Spinal cord (tissue), 9 donors: ENCODE measurements at regions not wholly inside any gene's neighbourhood (a gene's known extent, or its start where the extent isn't known, plus 50 kb on each side); places are given as distances from the start of the nearest gene placed in this dataset.

Source experiments
- DNase-seq, 6 donors: peaks; one replicate each; pipeline versions ENCODE4 v3.0.0 to v3.0.0-alpha.2; 2013 to 2015; ENCODE audit warnings: low spot score in 6 of 6, low read depth in 4 of 6
- H3K27ac ChIP-seq: one replicate; pipeline ENCODE4 v1.5.1; 2013; ENCODE audit warnings: low read depth, low read length, control low read depth
- H3K27me3 ChIP-seq: one replicate; pipeline ENCODE4 v1.6.1; 2013; ENCODE audit warnings: low read length; ENCODE audit not compliant: control insufficient read depth, insufficient read depth
- H3K36me3 ChIP-seq: one replicate; pipeline ENCODE4 v1.6.1; 2013; ENCODE audit warnings: low read length; ENCODE audit not compliant: control insufficient read depth, insufficient read depth
- H3K4me1 ChIP-seq: one replicate; pipeline ENCODE4 v1.6.1; 2013; ENCODE audit warnings: low read length; ENCODE audit not compliant: control insufficient read depth, insufficient read depth
- H3K4me3 ChIP-seq: one replicate; pipeline ENCODE4 v1.5.1; 2013; ENCODE audit warnings: low read depth, low read length, control low read depth
- H3K9me3 ChIP-seq: one replicate; pipeline ENCODE4 v1.6.1; 2013; ENCODE audit warnings: low read length; ENCODE audit not compliant: control insufficient read depth, insufficient read depth
- WGBS: methylation state at CpG from one replicate; pipeline ENCODE4 v1.1.5; 2013; ENCODE audit warnings: missing lambda C conversion rate; ENCODE audit not compliant: insufficient coverage; 5-methylcytosine and 5-hydroxymethylcytosine counted together
- donor health status: healthy.

- Histone ChIP-seq H3K27ac (no peak overlapping the region), H3K4me3 (no peak overlapping the region), H3K36me3 (no peaks in the 10 kb centered on the region), H3K9me3 (peaks cover 4% of the 10 kb centered on the region), H3K4me1 (peaks cover 4% of the 10 kb centered on the region), H3K27me3 (no peaks in the 10 kb centered on the region)
- WGBS: 91% methylated on average over 10 of the region's 12 CpGs
- no peak for DNase-seq
Observed at GRCh38 chr6:163892824-163893561, 478.5 kb downstream of the QKI start.

GRCh38 chr6:163889904-163890514 is 475.5 kb downstream of the QKI start:
- Histone ChIP-seq H3K4me3 (no peak overlapping the region), H3K36me3 (no peaks in the 10 kb centered on the region)
- no CpG with 5 or more reads among the region's 3 CpGs for WGBS

GRCh38 chr6:163888030-163888819 is 473.7 kb downstream of the QKI start:
- H3K4me1 ChIP-seq: no peaks in the 10 kb centered on the region
- no peak overlapping the region for H3K27ac ChIP-seq
- no peaks in the 10 kb centered on the region for H3K27me3 ChIP-seq
- H3K4me3 ChIP-seq: no peak overlapping the region
- peaks cover 13% of the 10 kb centered on the region for H3K9me3 ChIP-seq
- WGBS: no CpG with 5 or more reads among the region's 2 CpGs
- DNase-seq: no peak
- no peaks in the 10 kb centered on the region for H3K36me3 ChIP-seq

More at GRCh38 chr6:163889904-163890514, 475.5 kb downstream of the QKI start:
- DNase-seq: no peak
- Histone ChIP-seq H3K9me3 (peaks cover 6% of the 10 kb centered on the region), H3K27ac (no peak overlapping the region), H3K27me3 (no peaks in the 10 kb centered on the region), H3K4me1 (no peaks in the 10 kb centered on the region)

- H3K27me3 ChIP-seq: no peaks in the 10 kb centered on the region
- no peaks in the 10 kb centered on the region for H3K4me1 ChIP-seq
- peaks cover 13% of the 10 kb centered on the region for H3K9me3 ChIP-seq
- H3K36me3 ChIP-seq: no peaks in the 10 kb centered on the region
- DNase-seq: peak in 1 of 6 donors; percentile 36
- 83% methylated on average over 1 of the region's 1 CpG for WGBS
- no peak overlapping the region for H3K4me3 ChIP-seq
- H3K27ac ChIP-seq: no peak overlapping the region
Observed at GRCh38 chr6:163886428-163886827, 471.9 kb downstream of the QKI start.

- no peaks in the 10 kb centered on the region for H3K27me3 ChIP-seq
- no peaks in the 10 kb centered on the region for H3K4me1 ChIP-seq
- no peak overlapping the region for H3K4me3 ChIP-seq
- H3K9me3 ChIP-seq: peaks cover 13% of the 10 kb centered on the region
- no peak overlapping the region for H3K27ac ChIP-seq
- no peak for DNase-seq
- 83% methylated on average over 1 of the region's 3 CpGs for WGBS
- H3K36me3 ChIP-seq: no peaks in the 10 kb centered on the region
Observed at GRCh38 chr6:163883984-163884383, 469.5 kb downstream of the QKI start.

GRCh38 chr6:163878698-163879097 is 464.2 kb downstream of the QKI start:
- Histone ChIP-seq H3K4me3 (no peak overlapping the region), H3K4me1 (no peaks in the 10 kb centered on the region), H3K36me3 (no peaks in the 10 kb centered on the region), H3K27ac (no peak overlapping the region), H3K9me3 (peaks cover 3% of the 10 kb centered on the region), H3K27me3 (no peaks in the 10 kb centered on the region)
- no peak for DNase-seq
- no CpG with 5 or more reads among the region's 2 CpGs for WGBS

- DNase-seq: no peak
- Histone ChIP-seq H3K4me3 (no peak overlapping the region), H3K4me1 (no peaks in the 10 kb centered on the region), H3K27ac (no peak overlapping the region), H3K9me3 (no peaks in the 10 kb centered on the region), H3K27me3 (no peaks in the 10 kb centered on the region), H3K36me3 (no peaks in the 10 kb centered on the region)
- 97% methylated on average over 10 of the region's 15 CpGs for WGBS
Observed at GRCh38 chr6:163877877-163878639, 463.5 kb downstream of the QKI start.

- no CpG with 5 or more reads among the region's 3 CpGs for WGBS
- H3K9me3 ChIP-seq: no peaks in the 10 kb centered on the region
Observed at GRCh38 chr6:163876391-163876790, 461.9 kb downstream of the QKI start.

GRCh38 chr6:163874784-163875183 is 460.3 kb downstream of the QKI start:
- no peaks in the 10 kb centered on the region for H3K9me3 ChIP-seq
- H3K36me3 ChIP-seq: no peaks in the 10 kb centered on the region
- WGBS: 90% methylated on average over 3 of the region's 3 CpGs
- no peak overlapping the region for H3K27ac ChIP-seq
- H3K27me3 ChIP-seq: no peaks in the 10 kb centered on the region
- H3K4me3 ChIP-seq: no peak overlapping the region
- no peaks in the 10 kb centered on the region for H3K4me1 ChIP-seq
- DNase-seq: peak in 1 of 6 donors; percentile 33

More at GRCh38 chr6:163876391-163876790, 461.9 kb downstream of the QKI start:
- Histone ChIP-seq H3K4me3 (no peak overlapping the region), H3K36me3 (no peaks in the 10 kb centered on the region), H3K4me1 (no peaks in the 10 kb centered on the region), H3K27ac (no peak overlapping the region), H3K27me3 (no peaks in the 10 kb centered on the region)
- DNase-seq: no peak
